ENCODE measurements at regions not wholly inside any gene's neighbourhood (a gene's known extent, or its start where the extent isn't known, plus 50 kb on each side); places are given as distances from the start of the nearest gene placed in this dataset.

GRCh38 chr12:46604684-46605083 is 221.1 kb downstream of the SLC38A4 start (continued):
- TF ChIP-seq ZNF121 (CRISPR knock-in tag; IDR thresholded peaks at IDR 0.05) (no peak), ELF4 (CRISPR knock-in tag; IDR thresholded peaks at IDR 0.05; ENCODE audit: low read depth) (no peak), TEAD1 (CRISPR knock-in tag; IDR thresholded peaks at IDR 0.05) (no peak), KAT7 (CRISPR knock-in tag; IDR thresholded peaks at IDR 0.05; ENCODE audit: borderline replicate concordance) (no peak)

DNA sequence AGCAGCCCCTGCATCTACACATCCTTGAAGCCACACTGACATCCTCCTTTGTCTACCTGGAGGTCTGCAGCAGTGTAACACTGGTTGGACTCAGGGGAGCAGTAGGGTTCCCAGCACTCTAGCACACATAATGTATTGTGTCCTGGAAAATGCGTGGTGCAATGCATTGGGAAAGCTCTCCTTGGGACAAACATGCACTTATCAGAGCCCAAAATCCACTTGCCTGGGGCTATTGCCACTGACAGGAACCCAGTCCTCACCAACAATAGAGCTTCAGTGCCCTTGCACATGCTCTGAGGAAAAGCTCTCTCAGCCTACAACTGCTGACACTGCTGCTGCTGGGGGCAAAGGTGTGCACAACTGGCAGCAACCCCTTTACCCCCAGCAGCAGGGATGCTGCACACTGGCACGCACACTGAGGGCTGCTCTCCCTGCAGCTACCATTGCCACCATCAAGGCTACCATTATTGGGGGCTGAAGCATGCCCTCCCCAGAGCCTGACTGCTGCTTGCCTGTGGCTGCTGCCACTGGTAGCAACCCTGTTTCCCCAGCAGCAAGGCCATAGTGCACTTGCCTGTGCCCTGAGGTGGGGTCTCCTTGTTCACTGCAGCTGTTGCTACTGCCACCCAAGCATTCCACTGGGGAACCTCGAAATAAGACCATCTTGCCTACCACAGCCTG is 221.9 kb downstream of the SLC38A4 start:
- TF ChIP-seq CDX4 (CRISPR knock-in tag; IDR thresholded peaks at IDR 0.05; ENCODE audit: borderline replicate concordance) (no peak), ATF6 (CRISPR knock-in tag; IDR thresholded peaks at IDR 0.05) (no peak), NR2C2 (CRISPR knock-in tag; IDR thresholded peaks at IDR 0.05) (no peak), PRRX2 (CRISPR knock-in tag; IDR thresholded peaks at IDR 0.05) (no peak), ZNF423 (CRISPR knock-in tag; IDR thresholded peaks at IDR 0.05) (no peak), ERG (CRISPR knock-in tag; IDR thresholded peaks at IDR 0.05) (no peak), ZNF232 (CRISPR knock-in tag; IDR thresholded peaks at IDR 0.05) (no peak), RELA (CRISPR knock-in tag; IDR thresholded peaks at IDR 0.05; ENCODE audit: borderline replicate concordance) (no peak), RORB (CRISPR knock-in tag; IDR thresholded peaks at IDR 0.05) (no peak), ZNF512 (CRISPR knock-in tag; IDR thresholded peaks at IDR 0.05; ENCODE audit: borderline replicate concordance) (no peak)
- TF ChIP-seq, protein P1, sequence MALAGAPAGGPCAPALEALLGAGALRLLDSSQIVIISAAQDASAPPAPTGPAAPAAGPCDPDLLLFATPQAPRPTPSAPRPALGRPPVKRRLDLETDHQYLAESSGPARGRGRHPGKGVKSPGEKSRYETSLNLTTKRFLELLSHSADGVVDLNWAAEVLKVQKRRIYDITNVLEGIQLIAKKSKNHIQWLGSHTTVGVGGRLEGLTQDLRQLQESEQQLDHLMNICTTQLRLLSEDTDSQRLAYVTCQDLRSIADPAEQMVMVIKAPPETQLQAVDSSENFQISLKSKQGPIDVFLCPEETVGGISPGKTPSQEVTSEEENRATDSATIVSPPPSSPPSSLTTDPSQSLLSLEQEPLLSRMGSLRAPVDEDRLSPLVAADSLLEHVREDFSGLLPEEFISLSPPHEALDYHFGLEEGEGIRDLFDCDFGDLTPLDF (CRISPR knock-in tag; IDR thresholded peaks at IDR 0.05): no peak
- TF ChIP-seq, protein P2, sequence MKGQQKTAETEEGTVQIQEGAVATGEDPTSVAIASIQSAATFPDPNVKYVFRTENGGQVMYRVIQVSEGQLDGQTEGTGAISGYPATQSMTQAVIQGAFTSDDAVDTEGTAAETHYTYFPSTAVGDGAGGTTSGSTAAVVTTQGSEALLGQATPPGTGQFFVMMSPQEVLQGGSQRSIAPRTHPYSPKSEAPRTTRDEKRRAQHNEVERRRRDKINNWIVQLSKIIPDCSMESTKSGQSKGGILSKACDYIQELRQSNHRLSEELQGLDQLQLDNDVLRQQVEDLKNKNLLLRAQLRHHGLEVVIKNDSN (CRISPR knock-in tag; IDR thresholded peaks at IDR 0.05): no peak
- TF ChIP-seq, protein P3, sequence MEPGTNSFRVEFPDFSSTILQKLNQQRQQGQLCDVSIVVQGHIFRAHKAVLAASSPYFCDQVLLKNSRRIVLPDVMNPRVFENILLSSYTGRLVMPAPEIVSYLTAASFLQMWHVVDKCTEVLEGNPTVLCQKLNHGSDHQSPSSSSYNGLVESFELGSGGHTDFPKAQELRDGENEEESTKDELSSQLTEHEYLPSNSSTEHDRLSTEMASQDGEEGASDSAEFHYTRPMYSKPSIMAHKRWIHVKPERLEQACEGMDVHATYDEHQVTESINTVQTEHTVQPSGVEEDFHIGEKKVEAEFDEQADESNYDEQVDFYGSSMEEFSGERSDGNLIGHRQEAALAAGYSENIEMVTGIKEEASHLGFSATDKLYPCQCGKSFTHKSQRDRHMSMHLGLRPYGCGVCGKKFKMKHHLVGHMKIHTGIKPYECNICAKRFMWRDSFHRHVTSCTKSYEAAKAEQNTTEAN (CRISPR knock-in tag; IDR thresholded peaks at IDR 0.05): no peak
- Mint-ChIP-seq H3K4me1 (peaks cover 5% of the 10 kb centered on the region), H3K4me3 (no peak overlapping the region), H3K27ac (no peak overlapping the region), H3K36me3 (no peaks in the 10 kb centered on the region), H3K27me3 (ENCODE audit: low read depth) (no peaks in the 10 kb centered on the region), H3K9me3 (peaks cover 24% of the 10 kb centered on the region)
- POLR2A ChIA-PET: no interaction called here
- ATAC-seq (no peak), DNase-seq (ENCODE audit: low spot score) (no peak)
- CTCF ChIA-PET: no interaction called here

Measured in WTC11 (cell line).